SKM-1 treated with dmso at 0.1 percent for 144 hours (cell line): ENCODE measurements at regions not wholly inside any gene's neighbourhood (a gene's known extent, or its start where the extent isn't known, plus 50 kb on each side); places are given as distances from the start of the nearest gene placed in this dataset.

Experiments used
- DNase-seq: peaks from one replicate; lab custom pipeline; 2025; ENCODE audit not compliant: unreplicated experiment; lab: John Stamatoyannopoulos, UW

DNA sequence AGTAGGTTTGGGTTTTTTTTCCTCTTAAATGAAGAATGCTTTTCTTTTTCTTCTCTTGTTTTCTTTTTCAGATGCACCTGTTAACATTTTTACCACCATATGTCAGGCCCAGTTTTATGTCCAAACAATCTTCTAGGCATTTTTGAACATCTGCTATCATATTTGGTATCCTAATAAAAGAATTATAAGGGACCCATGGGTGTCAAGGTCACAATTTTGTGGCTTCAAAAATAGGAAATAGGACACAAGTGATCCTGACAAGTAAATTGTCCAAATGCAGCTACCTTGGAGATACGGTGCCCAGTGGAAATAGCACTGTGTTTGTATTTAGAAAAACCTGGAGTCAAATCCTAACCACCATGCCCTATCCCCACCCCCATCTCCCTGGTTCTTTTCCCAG, 270.3 kb downstream of the MZT1 start:
- DNase-seq = no peak

DNA sequence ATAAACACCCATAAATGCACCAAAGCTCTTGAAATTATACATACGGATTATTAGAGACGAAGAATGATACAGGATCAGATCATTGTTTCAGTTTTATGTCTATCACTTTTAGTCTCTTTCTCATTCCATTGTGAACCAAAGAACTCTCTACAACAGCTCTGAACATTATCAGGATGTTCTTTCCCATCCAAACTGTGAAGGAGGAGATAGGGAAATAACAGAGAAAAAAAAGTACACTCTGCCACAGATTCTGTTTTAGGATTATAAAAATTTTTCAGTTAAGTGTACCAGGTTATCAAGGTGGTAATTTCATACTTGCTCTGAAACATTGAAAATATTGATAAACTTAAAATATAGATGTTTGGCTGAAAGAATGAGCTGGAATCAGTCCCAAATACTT, 270.9 kb downstream of the MZT1 start:
- DNase-seq = no peak

DNA sequence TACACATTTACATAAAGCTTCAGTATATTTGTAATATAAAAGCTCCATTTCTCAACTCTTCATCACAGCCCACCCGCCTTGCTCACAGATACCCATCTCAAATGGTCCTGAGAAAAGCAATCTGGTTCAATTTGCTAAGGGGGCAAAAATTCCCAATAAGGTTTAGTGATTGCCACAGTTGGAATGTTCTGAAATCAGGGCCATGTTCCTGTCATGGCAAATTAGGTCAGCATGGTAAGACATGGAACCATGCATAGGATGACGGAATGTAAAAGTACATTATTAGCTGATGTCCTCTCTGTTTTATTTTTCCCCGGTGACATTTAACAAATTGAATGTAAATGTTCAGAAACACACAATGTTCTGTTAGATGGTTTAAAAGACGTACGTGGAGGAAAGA, 274.3 kb downstream of the MZT1 start:
- DNase-seq = no peak

DNA sequence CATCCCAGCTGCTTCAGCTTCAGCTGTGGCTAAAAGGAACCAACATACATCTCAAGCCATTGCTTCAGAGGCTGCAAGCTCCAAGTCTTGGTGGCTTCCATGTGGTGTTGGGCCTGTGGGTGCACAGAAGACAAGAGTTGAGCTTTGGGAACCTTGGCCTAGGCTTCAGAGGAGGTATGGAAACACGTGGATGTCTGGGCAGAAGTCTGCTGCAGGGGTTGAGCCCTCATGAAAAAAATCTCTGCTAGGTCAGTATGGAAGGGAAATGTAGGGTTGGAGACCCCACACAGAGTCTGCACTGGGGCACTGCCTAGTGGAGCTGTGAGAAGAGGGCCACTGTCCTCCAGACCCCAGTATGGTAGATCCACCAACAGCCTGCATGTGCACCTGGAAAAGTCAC, 279.3 kb downstream of the MZT1 start:
- DNase-seq = no peak

DNA sequence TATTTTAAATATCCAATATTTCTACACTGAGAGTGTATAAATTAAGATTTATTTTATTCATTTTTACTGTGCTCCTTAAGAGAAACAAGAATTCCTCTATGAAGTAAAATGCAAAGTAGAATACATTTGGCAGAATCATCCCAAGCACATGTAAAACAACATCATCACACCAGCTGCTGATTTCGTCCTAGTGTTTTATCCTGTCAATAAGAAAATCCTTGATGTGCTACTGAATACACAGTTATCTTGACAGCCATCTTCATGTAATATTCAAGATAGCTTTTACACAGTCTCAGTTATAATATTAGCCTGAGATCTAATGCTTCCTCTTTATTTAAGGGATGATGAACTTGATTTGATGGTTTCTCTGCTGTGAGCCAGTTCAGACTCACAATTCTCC, 282.4 kb downstream of the MZT1 start:
- DNase-seq = no peak

DNA sequence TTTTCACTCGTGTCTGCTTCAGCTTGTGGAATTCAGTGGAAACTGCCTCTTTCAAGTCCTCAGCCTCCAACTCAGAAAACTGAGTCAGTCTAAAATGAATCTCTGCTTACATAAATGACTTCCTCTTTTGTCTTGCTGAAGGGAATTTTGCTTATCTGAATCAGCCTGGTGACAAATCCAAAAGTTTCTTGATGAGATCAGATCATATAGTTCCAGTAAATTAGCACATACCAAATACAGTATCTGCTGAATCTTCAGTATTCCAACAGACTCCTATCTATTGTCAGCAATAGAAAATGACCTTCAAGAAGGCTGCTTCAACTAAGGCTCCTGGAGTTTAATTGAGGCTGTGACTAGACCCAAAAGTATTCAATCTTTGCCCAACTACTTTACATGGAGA, 290.0 kb downstream of the MZT1 start:
- no peak for DNase-seq

DNA sequence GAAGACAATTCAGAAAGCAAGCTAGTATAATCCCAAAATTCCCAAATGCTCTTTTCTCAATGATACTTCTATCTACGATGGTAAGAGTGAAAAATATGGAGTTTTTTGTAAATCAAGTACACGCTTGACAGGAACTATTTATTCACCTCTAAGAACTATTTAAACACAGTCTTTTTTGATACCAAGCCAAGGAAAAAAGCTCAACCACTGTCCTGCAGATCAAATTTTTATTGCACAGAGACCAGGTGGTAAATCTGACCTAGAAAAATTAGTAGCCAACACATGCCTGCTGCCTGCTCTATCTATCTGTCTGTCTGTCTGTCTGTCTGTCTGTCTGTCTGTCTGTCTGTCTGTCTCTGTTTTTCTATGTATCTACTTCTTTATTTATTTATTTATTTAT, 292.2 kb downstream of the MZT1 start:
- DNase-seq = no peak

DNA sequence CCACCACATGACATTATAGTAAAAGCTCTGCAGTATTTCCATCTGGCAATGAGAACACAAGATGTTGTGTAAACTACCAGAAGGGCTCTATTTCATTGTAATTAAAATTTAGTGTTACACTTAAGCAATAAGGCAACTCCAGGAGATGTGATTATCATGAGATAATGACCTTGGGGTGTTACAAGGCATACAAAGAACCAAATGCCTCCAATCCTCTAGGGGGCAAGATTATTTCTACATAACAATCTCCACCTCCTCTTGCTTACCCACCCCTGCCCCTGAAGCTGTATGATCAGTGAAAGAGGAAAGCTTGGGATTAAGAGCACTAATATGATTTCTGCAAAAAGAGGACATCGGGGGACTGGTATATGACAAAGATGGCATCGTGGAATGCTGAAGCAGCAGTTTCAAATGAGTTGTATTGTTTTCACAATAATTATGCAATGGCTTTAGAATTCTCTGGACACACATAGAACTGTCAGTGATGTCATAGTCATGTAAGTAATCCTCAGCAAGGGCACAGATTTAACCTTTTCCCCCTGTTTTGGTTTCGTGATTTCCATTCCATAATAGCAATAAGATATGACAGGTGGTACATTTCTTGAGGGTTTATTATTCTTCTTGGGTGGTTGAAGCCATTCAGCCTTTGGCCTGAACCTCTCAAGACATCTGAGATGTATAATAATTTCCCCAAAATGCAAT, 295.3 kb downstream of the MZT1 start:
- DNase-seq = no peak

DNA sequence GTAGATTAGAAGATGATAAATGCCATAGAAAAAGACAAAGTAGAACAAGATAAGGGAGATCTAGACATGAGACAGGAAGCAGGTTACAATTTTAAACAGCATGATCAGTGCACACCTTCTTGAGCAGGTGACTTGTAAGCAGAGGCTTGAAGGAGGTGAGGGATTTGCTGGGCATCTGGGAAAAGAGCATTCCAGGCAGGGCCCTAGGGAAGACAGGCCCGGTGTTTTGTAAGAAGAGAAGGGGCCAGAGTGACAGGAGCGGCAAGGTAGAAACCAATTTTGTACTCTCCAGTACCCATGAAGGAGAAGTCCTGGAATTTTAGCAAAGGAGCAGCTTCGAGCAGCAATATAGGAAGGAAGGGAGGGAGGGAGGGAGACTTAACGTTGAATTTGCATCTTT, 296.5 kb downstream of the MZT1 start:
- no peak for DNase-seq

DNA sequence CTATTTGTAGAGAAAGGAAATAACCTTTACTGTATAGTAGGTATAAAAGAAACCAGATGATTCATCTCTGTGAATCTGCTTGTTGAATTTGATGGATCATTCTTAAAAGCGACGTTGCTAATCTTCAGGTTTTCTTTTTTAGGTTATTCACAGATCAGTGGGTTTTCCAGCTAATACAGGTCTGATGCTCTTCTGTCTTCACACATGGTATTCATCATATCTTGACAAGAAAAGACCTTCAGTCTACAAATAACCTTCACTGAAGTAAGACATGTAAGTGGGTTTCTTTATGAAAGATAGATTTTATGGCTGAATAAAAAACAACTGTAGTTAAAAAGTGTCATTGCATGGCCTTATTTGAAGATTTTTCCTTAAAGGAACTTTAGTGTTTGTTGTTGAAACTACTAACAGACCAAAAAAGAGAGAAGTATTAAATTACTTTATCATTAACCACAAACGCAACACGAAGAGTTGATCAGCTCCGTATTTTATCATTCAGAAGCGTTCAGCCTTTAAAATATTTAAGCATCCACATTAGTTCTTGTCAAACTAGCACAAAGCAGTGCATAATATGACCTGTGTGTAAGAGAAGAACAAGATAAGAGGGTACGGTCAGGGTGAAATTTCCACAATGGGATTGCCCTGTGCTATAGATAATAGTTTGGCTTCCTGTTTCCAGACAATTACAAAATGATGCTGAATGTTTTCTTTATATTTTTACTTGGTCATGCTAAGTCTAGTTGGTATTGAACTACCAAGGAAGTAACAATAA, 299.5 kb downstream of the MZT1 start:
- no peak for DNase-seq

DNA sequence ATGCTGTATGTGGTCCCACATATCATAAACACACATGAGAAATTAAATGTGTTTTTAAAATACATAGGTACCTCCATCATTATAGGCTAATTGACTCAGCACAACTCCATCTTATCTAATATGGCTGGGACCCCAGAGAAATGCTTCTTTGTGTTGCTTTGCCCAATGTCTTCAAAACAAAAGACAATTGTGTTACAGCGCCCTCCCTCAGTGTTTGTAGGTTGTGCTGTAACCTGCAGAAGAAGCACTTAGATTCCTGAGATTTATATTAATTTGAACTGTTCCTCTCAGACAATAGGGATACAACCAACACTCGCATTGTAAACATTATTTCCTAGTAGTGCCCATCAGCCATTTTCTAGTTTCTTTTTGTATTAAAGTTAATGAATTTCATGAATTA, 303.4 kb downstream of the MZT1 start:
- no peak for DNase-seq

DNA sequence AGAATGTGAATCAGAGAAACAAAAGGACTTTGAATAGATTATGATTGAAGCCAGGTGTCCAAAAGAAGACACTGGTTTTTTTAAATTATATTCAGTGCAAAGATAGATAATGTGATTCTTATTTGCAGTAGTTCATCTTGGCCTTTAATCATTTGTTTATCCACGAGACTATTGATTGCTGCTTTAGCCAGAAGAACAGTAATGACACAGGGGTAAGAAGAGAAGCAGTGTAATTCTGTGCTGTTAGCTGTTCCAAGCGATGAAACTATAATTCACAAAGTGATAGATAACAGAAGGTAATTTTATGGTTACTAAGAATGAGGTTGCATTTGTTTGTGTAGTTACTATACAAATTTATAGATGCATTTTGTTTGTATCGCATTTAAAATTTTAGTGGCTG, 311.6 kb downstream of the MZT1 start:
- no peak for DNase-seq

DNA sequence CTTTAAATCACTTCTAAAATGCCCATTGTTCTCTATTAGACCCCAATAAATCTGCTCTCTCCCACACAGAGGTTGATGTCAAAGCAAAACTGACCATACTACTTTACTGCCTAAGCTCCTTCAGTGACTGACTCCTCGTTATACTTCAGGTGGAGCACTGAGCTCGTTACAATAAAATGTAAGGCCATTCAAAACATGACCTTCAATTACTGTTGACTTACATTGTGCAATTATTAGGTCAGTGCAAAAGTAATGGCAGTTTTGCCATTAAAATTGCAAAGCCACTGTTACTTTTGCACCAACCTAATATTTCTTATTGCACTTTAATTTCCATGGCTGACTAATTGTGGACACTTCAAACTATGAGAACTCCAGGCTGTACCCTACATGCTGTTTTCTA, 314.9 kb downstream of the MZT1 start:
- DNase-seq = no peak

DNA sequence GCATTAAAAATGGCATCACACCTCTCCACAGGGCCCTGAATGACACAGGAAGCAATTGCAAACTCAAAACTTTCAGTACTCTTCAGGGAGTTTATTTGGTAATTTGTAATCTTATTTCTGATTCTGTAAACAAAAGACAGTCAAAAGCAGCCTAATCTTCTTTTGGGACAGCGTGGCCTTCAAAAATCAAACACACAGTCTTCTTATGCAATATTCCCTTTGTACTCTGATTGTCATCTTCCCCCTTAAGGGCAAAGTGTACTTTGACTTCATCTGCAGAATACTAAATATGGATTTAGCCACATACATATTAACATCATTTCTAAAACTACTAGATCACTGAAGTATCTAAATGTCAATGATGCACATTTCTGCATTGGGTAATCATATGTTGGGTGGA, 322.0 kb downstream of the MZT1 start:
- no peak for DNase-seq

DNA sequence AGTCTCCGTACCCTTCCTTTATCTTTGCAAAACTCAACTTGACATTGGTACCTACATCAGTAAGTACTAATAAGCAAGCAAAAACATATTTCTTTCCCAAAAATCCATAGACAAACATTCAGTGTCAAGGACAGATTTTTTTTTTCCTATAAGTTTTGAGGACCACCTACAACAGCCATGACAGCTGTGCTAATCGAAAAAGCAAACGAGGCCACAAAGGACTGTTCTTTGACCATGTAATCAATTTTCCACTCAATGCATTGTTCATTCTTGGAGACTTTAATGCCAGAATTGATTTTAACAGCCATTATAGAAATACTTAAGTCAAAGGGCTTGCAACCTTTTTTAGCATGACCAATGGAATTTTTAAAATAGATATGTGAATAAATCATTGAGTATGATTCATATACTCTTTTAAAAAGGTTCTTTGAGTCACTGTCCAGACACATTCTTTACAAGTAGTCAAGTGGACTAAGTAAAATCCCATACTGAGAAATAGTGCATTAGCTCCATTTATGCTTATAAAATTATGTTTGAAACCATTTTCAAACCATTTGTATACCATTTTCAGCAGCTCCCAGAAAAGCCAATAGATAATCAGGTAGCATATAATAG, 323.9 kb downstream of the MZT1 start:
- no peak for DNase-seq

DNA sequence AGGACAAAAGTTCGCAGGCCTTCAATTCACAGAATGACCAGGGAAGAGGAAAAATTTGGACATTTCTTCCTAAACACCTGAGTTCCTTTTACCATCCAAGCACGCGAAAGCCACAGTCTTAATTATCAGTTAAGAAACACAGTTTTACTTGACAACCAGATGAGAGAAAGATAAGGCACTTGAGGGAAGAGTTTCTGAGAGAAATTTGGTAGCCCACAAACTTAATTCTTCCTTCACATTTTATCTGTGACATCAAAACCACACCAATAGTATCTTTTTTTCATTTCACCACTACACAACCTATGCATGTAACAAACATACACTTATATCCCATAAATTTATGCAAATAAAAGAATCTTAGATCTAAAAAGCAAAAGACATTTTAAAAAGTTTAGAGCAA, 326.6 kb downstream of the MZT1 start:
- DNase-seq = no peak

DNA sequence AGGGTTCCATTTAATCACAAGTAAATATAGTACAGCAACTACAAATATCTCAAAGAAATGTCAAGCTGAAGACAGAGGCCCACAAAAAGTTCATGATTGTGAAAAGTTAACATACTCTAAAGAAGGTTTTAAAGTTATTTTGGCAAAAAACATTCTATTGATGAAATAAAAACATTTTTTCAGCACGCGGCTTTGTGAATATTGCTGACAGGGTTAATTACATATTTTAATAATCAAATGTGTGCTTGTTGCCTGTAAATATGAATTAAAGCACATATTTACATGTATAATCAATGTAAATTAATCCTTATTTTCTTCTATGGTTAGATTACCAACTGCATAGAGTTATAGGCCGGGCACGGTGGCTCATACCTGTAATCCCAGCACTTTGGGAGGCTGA, 328.1 kb downstream of the MZT1 start:
- DNase-seq = no peak

DNA sequence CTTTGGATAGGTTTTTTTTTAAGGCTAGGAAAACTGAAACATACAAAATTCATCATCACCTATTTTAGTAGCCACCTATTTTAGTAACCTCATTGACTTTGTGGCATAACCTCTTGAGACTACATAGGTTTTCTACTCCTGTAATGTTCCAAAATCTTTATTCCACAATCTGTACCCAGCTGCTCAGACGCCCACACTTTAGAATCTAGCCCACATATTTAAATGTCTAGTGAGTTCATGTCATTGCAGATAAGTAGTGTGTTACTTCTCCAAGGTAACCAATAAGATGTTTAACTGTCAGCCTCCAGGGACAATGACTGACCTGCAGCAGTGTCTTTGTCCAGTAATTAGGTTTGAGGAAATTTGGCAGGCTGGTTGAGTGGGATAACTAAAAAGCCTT, 330.2 kb downstream of the MZT1 start:
- no peak for DNase-seq

DNA sequence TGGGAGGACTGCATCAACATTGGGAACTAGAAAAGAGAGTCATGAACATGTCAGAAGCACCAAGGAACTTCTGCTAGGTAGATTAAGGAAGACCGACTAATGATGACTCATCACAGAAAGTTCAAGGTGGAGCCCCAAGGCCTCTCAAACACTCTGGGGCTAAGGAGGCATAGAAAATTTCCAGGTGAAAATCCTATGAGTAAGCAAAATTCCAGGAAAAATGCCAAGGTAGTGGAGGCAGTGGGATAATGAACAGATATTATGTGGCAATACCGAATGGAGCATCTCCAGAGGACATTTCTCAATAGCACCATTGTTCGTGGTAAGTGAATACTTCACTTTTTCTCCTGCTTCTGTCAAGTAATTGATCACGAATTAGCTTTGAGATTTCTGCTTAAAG, 336.5 kb downstream of the MZT1 start:
- no peak for DNase-seq

DNA sequence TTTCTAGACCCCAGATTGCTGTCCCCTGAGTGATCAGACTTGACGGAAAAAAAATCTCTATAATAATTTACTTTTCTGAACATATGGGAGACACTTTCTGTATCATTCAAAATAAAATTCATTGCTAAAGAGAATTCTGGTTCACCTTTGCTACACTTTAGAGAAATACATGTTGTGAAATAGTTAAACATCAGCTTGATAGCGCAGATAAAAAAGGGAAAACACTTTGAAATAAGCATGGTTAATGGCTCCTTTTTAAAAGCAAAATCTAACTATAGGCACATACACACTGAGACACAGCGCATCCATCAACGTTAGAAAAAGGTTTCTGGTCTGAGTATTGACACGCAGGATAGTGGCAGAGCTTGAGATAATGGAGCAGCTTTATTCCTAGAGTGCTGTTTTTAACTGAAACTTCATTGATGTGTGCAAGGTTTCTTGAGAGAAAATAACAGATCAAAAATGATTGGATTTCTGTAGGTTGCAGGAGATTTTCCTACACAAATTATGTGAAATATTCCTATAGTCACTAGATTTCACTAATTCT, 341.2 kb downstream of the MZT1 start:
- DNase-seq = no peak

DNA sequence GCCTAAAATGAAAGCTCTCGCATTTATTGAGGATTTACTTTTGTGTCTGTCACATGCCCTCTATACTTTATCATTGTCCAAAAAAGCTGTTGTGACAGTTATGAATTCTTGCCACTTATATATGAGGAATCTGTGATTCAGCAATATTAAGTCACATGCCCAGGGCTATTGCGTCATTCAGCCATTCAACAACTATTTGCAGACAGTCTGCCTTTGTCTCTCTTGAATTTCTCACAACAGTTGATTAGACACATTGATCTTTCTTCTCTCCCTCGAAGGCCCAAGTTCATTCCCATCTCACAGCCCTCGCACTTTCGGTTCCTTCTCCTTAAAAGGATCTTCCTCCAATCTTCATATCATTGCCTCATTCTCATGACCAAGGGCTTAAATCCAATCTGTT, 342.6 kb downstream of the MZT1 start:
- peak; percentile 14 for DNase-seq

DNA sequence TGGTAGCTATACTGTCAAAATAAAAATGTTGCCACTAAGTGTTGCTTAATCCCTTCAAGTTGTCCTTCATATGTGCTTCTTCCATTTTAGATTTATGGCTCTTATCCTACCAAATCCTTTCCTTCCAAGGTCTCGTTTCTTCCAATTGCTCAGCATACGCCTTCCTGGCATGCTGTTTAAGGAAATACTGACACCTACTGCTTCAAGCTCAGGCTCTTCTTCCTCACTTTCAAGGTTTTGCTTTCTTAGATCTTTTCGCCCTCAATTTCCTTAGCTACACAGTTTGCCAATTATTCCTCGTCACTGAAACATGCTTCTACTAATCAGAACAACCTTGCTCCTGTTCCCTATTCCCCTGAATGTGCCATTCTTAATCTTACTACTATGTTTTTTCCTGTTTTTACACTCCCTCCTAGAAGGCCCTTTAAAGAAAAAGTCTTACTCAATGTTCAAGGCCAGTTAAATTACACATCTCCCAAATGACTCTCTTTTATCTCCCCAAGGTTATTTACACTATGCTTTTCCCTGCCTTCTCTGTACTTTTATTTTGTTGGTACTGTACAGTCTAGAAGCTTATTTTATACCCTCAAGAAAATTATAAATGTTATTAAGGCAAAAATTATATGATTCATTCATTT, 343.1 kb downstream of the MZT1 start:
- no peak for DNase-seq
